Lung (tissue), 11 donors: ENCODE measurements at regions not wholly inside any gene's neighbourhood (a gene's known extent, or its start where the extent isn't known, plus 50 kb on each side); places are given as distances from the start of the nearest gene placed in this dataset.

Experiments used
- ATAC-seq: fragments of 200-7000 bp; cut with Tn5 transposase; one replicate; pipeline ENCODE4 v1.9.1; 2020; ENCODE audit warnings: moderate number of reproducible peaks; ENCODE audit not compliant: insufficient read depth, low FRiP score
- DNase-seq, 3 donors: peaks; one replicate each; pipeline ENCODE4 v3.0.0-alpha.2; 2013 to 2017
- H3K27ac ChIP-seq, 2 donors: one replicate each; pipeline ENCODE4 v1.5.1; 2013; ENCODE audit warnings: mild to moderate bottlenecking in 2 of 2, moderate library complexity in 2 of 2, control low read depth in 1 of 2, inconsistent platforms in 1 of 2, low read depth in 1 of 2, low read length in 1 of 2
- H3K27me3 ChIP-seq, 3 donors: one replicate each; pipeline ENCODE4 v1.5.1; 2013; ENCODE audit warnings: low read length in 2 of 3; ENCODE audit not compliant: control insufficient read depth in 3 of 3, insufficient read depth in 3 of 3
- H3K36me3 ChIP-seq, 4 donors: one replicate each; pipeline ENCODE4 v1.5.1; 2013; ENCODE audit warnings: low read length in 4 of 4, mild to moderate bottlenecking in 1 of 4, moderate library complexity in 1 of 4; ENCODE audit not compliant: control insufficient read depth in 4 of 4, insufficient read depth in 4 of 4
- H3K4me1 ChIP-seq, 5 donors: one replicate each; pipeline ENCODE4 v1.5.1; 2013; ENCODE audit warnings: low read length in 5 of 5, mild to moderate bottlenecking in 2 of 5, moderate library complexity in 1 of 5; ENCODE audit not compliant: control insufficient read depth in 5 of 5, insufficient read depth in 5 of 5
- H3K4me3 ChIP-seq: one replicate; pipeline ENCODE4 v1.5.1; 2013; ENCODE audit warnings: mild to moderate bottlenecking, control low read depth, moderate library complexity
- H3K9ac ChIP-seq, 2 donors: one replicate each; pipeline ENCODE4 v1.5.1; 2013; ENCODE audit warnings: low read length in 2 of 2, control low read depth in 1 of 2; ENCODE audit not compliant: insufficient read depth in 1 of 2
- H3K9me3 ChIP-seq, 4 donors: one replicate each; pipeline ENCODE4 v1.5.1; 2013; ENCODE audit warnings: low read length in 3 of 4, mild to moderate bottlenecking in 1 of 4, moderate library complexity in 1 of 4; ENCODE audit not compliant: control insufficient read depth in 4 of 4, insufficient read depth in 3 of 4
- CTCF ChIP-seq: IDR thresholded peaks from 2 replicates; pipeline ENCODE4 v1.5.1; 2012; ENCODE audit warnings: mild to moderate bottlenecking; ENCODE audit errors: control extremely low read depth, extremely low read depth
- WGBS, 2 donors: extraction: QIAGEN DNeasy Blood & Tissue Kit; methylation state at CpG; one replicate each; pipeline ENCODE4 v1.1.7; 2013; 5-methylcytosine and 5-hydroxymethylcytosine counted together
- donor health status: control.
- donor health status: control.
- donor health status: Bipolar disorder and iron deficiency.
- donor health status: healthy.
- donor health status: DM: yes; HTN: yes; CAD: no.

- Histone ChIP-seq H3K9me3 (peaks cover 0 to 1% (median 0%) of the 10 kb centered on the region in 4 donors), H3K4me1 (peaks cover 0 to 20% (median 12%) of the 10 kb centered on the region in 5 donors), H3K36me3 (no peaks in the 10 kb centered on the region), H3K4me3 (no peak overlapping the region), H3K9ac (no peak overlapping the region), H3K27ac (no peak overlapping the region), H3K27me3 (no peaks in the 10 kb centered on the region)
- TF ChIP-seq CTCF, result no peak
- ATAC-seq, result no peak
- DNase-seq, result no peak
- WGBS, 2 donors, result 75 to 82% methylated on average over 2 of the region's 2 CpGs
These were observed 249.2 kb upstream of the MARCKS start for GRCh38 chr6:113607821-113608545.

GRCh38 chr6:113610377-113610988 lies 246.7 kb upstream of the MARCKS start:
- no peak for ATAC-seq
- Histone ChIP-seq H3K9ac (peak overlapping the region in 1 of 2 donors; percentile 49), H3K4me3 (no peak overlapping the region), H3K27me3 (no peaks in the 10 kb centered on the region), H3K4me1 (peaks cover 0 to 20% (median 12%) of the 10 kb centered on the region in 5 donors), H3K27ac (no peak overlapping the region), H3K9me3 (peaks cover 0 to 4% (median 0%) of the 10 kb centered on the region in 4 donors), H3K36me3 (no peaks in the 10 kb centered on the region)
- TF ChIP-seq CTCF, result no peak
- DNase-seq, result peak in 1 of 3 donors; percentile 29
- WGBS, 2 donors, result 91 to 92% methylated on average over 4 of the region's 4 CpGs

GRCh38 chr6:113616701-113617274 lies 240.4 kb upstream of the MARCKS start:
- H3K9me3 ChIP-seq, result peaks cover 0 to 4% (median 0%) of the 10 kb centered on the region in 4 donors
- H3K27ac ChIP-seq, result no peak overlapping the region
- H3K9ac ChIP-seq, result no peak overlapping the region
- H3K4me3 ChIP-seq, result no peak overlapping the region
- no peaks in the 10 kb centered on the region for H3K27me3 ChIP-seq
- 93 to 94% methylated on average over 5 of the region's 5 CpGs for WGBS, 2 donors
- no peak for DNase-seq
- peaks cover 0 to 6% (median 0%) of the 10 kb centered on the region in 5 donors for H3K4me1 ChIP-seq
- TF ChIP-seq CTCF, result no peak
- no peaks in the 10 kb centered on the region for H3K36me3 ChIP-seq
- ATAC-seq, result no peak
